Neural cell (in vitro differentiated cells): ENCODE measurements at regions not wholly inside any gene's neighbourhood (a gene's known extent, or its start where the extent isn't known, plus 50 kb on each side); places are given as distances from the start of the nearest gene placed in this dataset.

ENCODE experiments used
- H2AFZ ChIP-seq: fragments of 200-600, 300-800 bp; sonication (generic), shearing (Covaris generic); 2 replicates; pipeline ENCODE4 v1.6.0; 2014; ENCODE audit warnings: low read depth, mild to moderate bottlenecking, antibody characterized with exemption, low read length, moderate library complexity
- H3F3A ChIP-seq: fragments of 200-600 bp; shearing (Covaris generic); 2 replicates; pipeline ENCODE4 v1.6.1; 2016; ENCODE audit warnings: mild to moderate bottlenecking, moderate library complexity, mixed read lengths, antibody characterized with exemption, low read length; ENCODE audit not compliant: insufficient read depth, poor library complexity, severe bottlenecking
- H3K27ac ChIP-seq: fragments of 200-600, 300-800 bp; sonication (generic), shearing (Covaris generic); 2 replicates; pipeline ENCODE4 v1.5.1; 2014; ENCODE audit warnings: mild to moderate bottlenecking, low read length, moderate library complexity
- H3K27me3 ChIP-seq: fragments of 300-800, 200-600 bp; sonication (generic), shearing (Covaris generic); 2 replicates; pipeline ENCODE4 v1.6.0; 2014; ENCODE audit warnings: mild to moderate bottlenecking, low read depth, low read length, moderate library complexity; ENCODE audit not compliant: insufficient read depth
- H3K36me3 ChIP-seq: fragments of 300-800, 200-600 bp; sonication (generic), shearing (Covaris generic); 2 replicates; pipeline ENCODE4 v1.5.1; 2014; ENCODE audit warnings: mild to moderate bottlenecking, antibody characterized with exemption, low read length, moderate library complexity; ENCODE audit not compliant: insufficient read depth
- H3K4me2 ChIP-seq: fragments of 300-800, 200-600 bp; sonication (generic), shearing (Covaris generic); 2 replicates; pipeline ENCODE4 v1.6.0; 2014; ENCODE audit warnings: mild to moderate bottlenecking, low read length
- H3K4me3 ChIP-seq: fragments of 300-800, 200-600 bp; sonication (generic), shearing (Covaris generic); 2 replicates; pipeline ENCODE4 v1.5.1; 2014; ENCODE audit warnings: mild to moderate bottlenecking, low read length, moderate library complexity
- H3K79me2 ChIP-seq: fragments of 200-600 bp; shearing (Covaris generic); replicated peaks from 2 replicates; pipeline ENCODE4 v1.6.0; 2014; ENCODE audit warnings: mild to moderate bottlenecking, low read length, moderate library complexity; ENCODE audit not compliant: insufficient read depth
- H3K9ac ChIP-seq: fragments of 300-800, 200-600 bp; sonication (generic), shearing (Covaris generic); 2 replicates; pipeline ENCODE4 v1.6.1; 2016; ENCODE audit warnings: mild to moderate bottlenecking, low read length, mixed read lengths
- H3K9me2 ChIP-seq: fragments of 200-600 bp; shearing (Covaris generic); 2 replicates; pipeline ENCODE4 v1.6.1; 2016; ENCODE audit warnings: mild to moderate bottlenecking, low read length, mixed read lengths; ENCODE audit not compliant: insufficient read depth
- H3K9me3 ChIP-seq: fragments of 200-600, 300-800 bp; sonication (generic), shearing (Covaris generic); 2 replicates; pipeline ENCODE4 v1.6.1; 2016; ENCODE audit warnings: mild to moderate bottlenecking, mixed run types, low read length, moderate library complexity, mixed read lengths
- H4K20me1 ChIP-seq: fragments of 200-600 bp; shearing (Covaris generic); 2 replicates; pipeline ENCODE4 v1.6.1; 2016; ENCODE audit warnings: mild to moderate bottlenecking, mixed run types; ENCODE audit not compliant: insufficient read depth
- CTCF ChIP-seq: fragments of 450-650 bp; IDR thresholded peaks from 2 replicates; pipeline ENCODE4 v1.5.1; 2014; ENCODE audit warnings: antibody characterized with exemption, mild to moderate bottlenecking, moderate library complexity; ENCODE audit not compliant: poor library complexity, severe bottlenecking
- EP300 ChIP-seq: fragments of 450-650 bp; conservative IDR thresholded peaks from 2 replicates; pipeline ENCODE4 v1.6.1; 2014; ENCODE audit warnings: antibody characterized with exemption, mild to moderate bottlenecking, moderate library complexity; ENCODE audit not compliant: poor library complexity, severe bottlenecking
- EZH2 ChIP-seq: fragments of 200-600, 300-800 bp; shearing (Covaris generic), sonication (generic); IDR thresholded peaks from 2 replicates; pipeline ENCODE4 v1.6.1; 2014; ENCODE audit warnings: antibody characterized with exemption, low read length, borderline replicate concordance, mild to moderate bottlenecking; ENCODE audit not compliant: insufficient read depth, poor library complexity, severe bottlenecking
- MXI1 ChIP-seq: fragments of 450-650 bp; conservative IDR thresholded peaks from 2 replicates; pipeline ENCODE4 v1.6.1; 2014; ENCODE audit warnings: antibody characterized with exemption, mild to moderate bottlenecking; ENCODE audit not compliant: poor library complexity, severe bottlenecking
- POLR2AphosphoS5 ChIP-seq: IDR thresholded peaks from 2 replicates; pipeline ENCODE4 v1.6.1; 2012
- RAD21 ChIP-seq: fragments of 450-650 bp; conservative IDR thresholded peaks from 2 replicates; pipeline ENCODE4 v1.6.1; 2014; ENCODE audit warnings: antibody characterized with exemption, mild to moderate bottlenecking, moderate library complexity
- REST ChIP-seq: IDR thresholded peaks from 2 replicates; pipeline ENCODE4 v1.6.1; 2012; ENCODE audit warnings: borderline replicate concordance
- SMC3 ChIP-seq: fragments of 450-650 bp; conservative IDR thresholded peaks from 2 replicates; pipeline ENCODE4 v1.6.1; 2014; ENCODE audit warnings: antibody characterized with exemption, mild to moderate bottlenecking, moderate library complexity; ENCODE audit not compliant: poor library complexity
- TAF1 ChIP-seq: IDR thresholded peaks from 2 replicates; pipeline ENCODE4 v1.6.1; 2012; ENCODE audit warnings: low read depth

- H3K4me2 ChIP-seq = no peak overlapping the region
- no peaks in the 10 kb centered on the region for H4K20me1 ChIP-seq
- no peak overlapping the region for H3K9ac ChIP-seq
- no peaks in the 10 kb centered on the region for H3K36me3 ChIP-seq
- H3K27me3 ChIP-seq = no peaks in the 10 kb centered on the region
- no peak overlapping the region for H3K4me3 ChIP-seq
- H3K27ac ChIP-seq = no peak overlapping the region
- H3K9me3 ChIP-seq = no peaks in the 10 kb centered on the region
- TF ChIP-seq TAF1 (no peak), MXI1 (no peak), RAD21 (no peak), CTCF (no peak), POLR2AphosphoS5 (no peak), EZH2 (no peak), EP300 (no peak), SMC3 (no peak), REST (no peak)
- H3K9me2 ChIP-seq = no peaks in the 10 kb centered on the region
- H2AFZ ChIP-seq = no peak overlapping the region
- H3K79me2 ChIP-seq = no peaks in the 10 kb centered on the region
- H3F3A ChIP-seq = no peaks in the 10 kb centered on the region
These were observed 438.5 kb upstream of the RGMA start for GRCh38 chr15:93527374-93528050.

- Histone ChIP-seq H3K9me3 (no peaks in the 10 kb centered on the region), H3K36me3 (no peaks in the 10 kb centered on the region), H2AFZ (no peak overlapping the region), H3F3A (no peaks in the 10 kb centered on the region), H3K9ac (no peak overlapping the region), H3K27ac (no peak overlapping the region), H3K4me2 (no peak overlapping the region), H3K4me3 (no peak overlapping the region), H3K79me2 (no peaks in the 10 kb centered on the region), H4K20me1 (no peaks in the 10 kb centered on the region), H3K27me3 (no peaks in the 10 kb centered on the region), H3K9me2 (no peaks in the 10 kb centered on the region)
- TF ChIP-seq MXI1 (no peak), EP300 (no peak)
These were observed 435.4 kb upstream of the RGMA start for GRCh38 chr15:93524432-93524831.
